IPS-20b (cell line): ENCODE measurements at regions not wholly inside any gene's neighbourhood (a gene's known extent, or its start where the extent isn't known, plus 50 kb on each side); places are given as distances from the start of the nearest gene placed in this dataset.

Experiments
- H3K27ac ChIP-seq: one replicate; pipeline ENCODE4 v1.5.1; 2013; ENCODE audit warnings: low read length
- H3K27me3 ChIP-seq: 2 replicates; pipeline ENCODE4 v1.6.1; 2013; ENCODE audit warnings: mild to moderate bottlenecking, low read length, inconsistent platforms; ENCODE audit not compliant: insufficient read depth
- H3K36me3 ChIP-seq: 2 replicates; pipeline ENCODE4 v1.6.1; 2013; ENCODE audit warnings: low read depth, mild to moderate bottlenecking, inconsistent platforms, low read length, moderate library complexity; ENCODE audit not compliant: insufficient read depth
- H3K4me1 ChIP-seq: 2 replicates; pipeline ENCODE4 v1.6.1; 2013; ENCODE audit warnings: mild to moderate bottlenecking, control low read depth, inconsistent platforms, low read length, moderate library complexity; ENCODE audit not compliant: insufficient read depth
- H3K4me3 ChIP-seq: 2 replicates; pipeline ENCODE4 v1.5.1; 2013; ENCODE audit warnings: mild to moderate bottlenecking, low read length, inconsistent platforms
- H3K9ac ChIP-seq: 2 replicates; pipeline ENCODE4 v1.6.1; 2013; ENCODE audit warnings: low read depth, mild to moderate bottlenecking, inconsistent platforms, low read length, moderate library complexity
- H3K9me3 ChIP-seq: 2 replicates; pipeline ENCODE4 v1.6.1; 2013; ENCODE audit warnings: mild to moderate bottlenecking, low read depth, low read length, inconsistent platforms; ENCODE audit not compliant: insufficient read depth

- Histone ChIP-seq H3K36me3 (no peaks in the 10 kb centered on the region), H3K4me3 (no peak overlapping the region), H3K4me1 (peaks cover 26% of the 10 kb centered on the region), H3K9me3 (no peaks in the 10 kb centered on the region; the same call in 1 of the 2 replicates), H3K27me3 (no peaks in the 10 kb centered on the region), H3K27ac (no peak overlapping the region), H3K9ac (no peak overlapping the region)
Observed at GRCh38 chr4:83779103-83780052, 243.5 kb downstream of the GPAT3 start.

- H3K4me1 ChIP-seq, result no peaks in the 10 kb centered on the region
Observed at GRCh38 chr4:83772685-83773084, 236.8 kb downstream of the GPAT3 start.

GRCh38 chr4:83771113-83771705, 235.3 kb downstream of the GPAT3 start:
- no peaks in the 10 kb centered on the region for H3K9me3 ChIP-seq

More at GRCh38 chr4:83772685-83773084, 236.8 kb downstream of the GPAT3 start:
- Histone ChIP-seq H3K27me3 (no peaks in the 10 kb centered on the region), H3K9me3 (no peaks in the 10 kb centered on the region; the same call in 1 of the 2 replicates), H3K27ac (no peak overlapping the region), H3K4me3 (no peak overlapping the region), H3K36me3 (no peaks in the 10 kb centered on the region), H3K9ac (no peak overlapping the region)

GRCh38 chr4:83768146-83768545, 232.2 kb downstream of the GPAT3 start:
- H3K9ac ChIP-seq, result no peak overlapping the region
- H3K4me1 ChIP-seq, result no peaks in the 10 kb centered on the region
- no peak overlapping the region for H3K27ac ChIP-seq
- H3K4me3 ChIP-seq, result no peak overlapping the region
- no peaks in the 10 kb centered on the region for H3K27me3 ChIP-seq
- H3K36me3 ChIP-seq, result no peaks in the 10 kb centered on the region
- no peaks in the 10 kb centered on the region for H3K9me3 ChIP-seq

More at GRCh38 chr4:83771113-83771705, 235.3 kb downstream of the GPAT3 start:
- Histone ChIP-seq H3K27ac (no peak overlapping the region), H3K27me3 (no peaks in the 10 kb centered on the region), H3K36me3 (no peaks in the 10 kb centered on the region), H3K4me3 (no peak overlapping the region), H3K9ac (no peak overlapping the region), H3K4me1 (no peaks in the 10 kb centered on the region)

GRCh38 chr4:83767067-83767466, 231.2 kb downstream of the GPAT3 start:
- Histone ChIP-seq H3K27ac (no peak overlapping the region), H3K9ac (no peak overlapping the region), H3K4me1 (no peaks in the 10 kb centered on the region), H3K9me3 (no peaks in the 10 kb centered on the region), H3K27me3 (no peaks in the 10 kb centered on the region), H3K36me3 (no peaks in the 10 kb centered on the region), H3K4me3 (no peak overlapping the region)

- H3K4me3 ChIP-seq, result no peak overlapping the region
- H3K9me3 ChIP-seq, result no peaks in the 10 kb centered on the region
- H3K4me1 ChIP-seq, result no peaks in the 10 kb centered on the region
- no peak overlapping the region for H3K27ac ChIP-seq
- H3K36me3 ChIP-seq, result no peaks in the 10 kb centered on the region
- no peaks in the 10 kb centered on the region for H3K27me3 ChIP-seq
- H3K9ac ChIP-seq, result no peak overlapping the region
Observed at GRCh38 chr4:83759611-83760010, 223.7 kb downstream of the GPAT3 start.

GRCh38 chr4:83758285-83758684, 222.4 kb downstream of the GPAT3 start:
- no peaks in the 10 kb centered on the region for H3K9me3 ChIP-seq
- H3K27ac ChIP-seq, result no peak overlapping the region
- H3K4me1 ChIP-seq, result no peaks in the 10 kb centered on the region
- H3K9ac ChIP-seq, result no peak overlapping the region
- no peaks in the 10 kb centered on the region for H3K36me3 ChIP-seq
- no peaks in the 10 kb centered on the region for H3K27me3 ChIP-seq
- H3K4me3 ChIP-seq, result no peak overlapping the region

- no peaks in the 10 kb centered on the region for H3K4me1 ChIP-seq
- H3K9me3 ChIP-seq, result no peaks in the 10 kb centered on the region
- H3K4me3 ChIP-seq, result no peak overlapping the region
- no peak overlapping the region for H3K9ac ChIP-seq
- H3K36me3 ChIP-seq, result no peaks in the 10 kb centered on the region
- H3K27ac ChIP-seq, result no peak overlapping the region
- no peaks in the 10 kb centered on the region for H3K27me3 ChIP-seq
Observed at GRCh38 chr4:83757121-83757621, 221.3 kb downstream of the GPAT3 start.

- Histone ChIP-seq H3K4me3 (no peak overlapping the region), H3K4me1 (no peaks in the 10 kb centered on the region), H3K9me3 (no peaks in the 10 kb centered on the region), H3K27me3 (no peaks in the 10 kb centered on the region), H3K9ac (no peak overlapping the region), H3K27ac (no peak overlapping the region), H3K36me3 (no peaks in the 10 kb centered on the region)
Observed at GRCh38 chr4:83753260-83753659, 217.4 kb downstream of the GPAT3 start.

- no peak overlapping the region for H3K9ac ChIP-seq
- H3K4me3 ChIP-seq, result no peak overlapping the region
- H3K36me3 ChIP-seq, result no peaks in the 10 kb centered on the region
- no peaks in the 10 kb centered on the region for H3K4me1 ChIP-seq
- H3K9me3 ChIP-seq, result no peaks in the 10 kb centered on the region
- H3K27me3 ChIP-seq, result no peaks in the 10 kb centered on the region
- no peak overlapping the region for H3K27ac ChIP-seq
Observed at GRCh38 chr4:83751336-83751949, 215.5 kb downstream of the GPAT3 start.

GRCh38 chr4:83748711-83749110, 212.8 kb downstream of the GPAT3 start:
- Histone ChIP-seq H3K9me3 (no peaks in the 10 kb centered on the region), H3K27me3 (no peaks in the 10 kb centered on the region), H3K36me3 (no peaks in the 10 kb centered on the region), H3K4me3 (no peak overlapping the region), H3K9ac (no peak overlapping the region), H3K27ac (no peak overlapping the region), H3K4me1 (no peaks in the 10 kb centered on the region)
